SU-DHL-6 (cell line): ENCODE measurements at regions not wholly inside any gene's neighbourhood (a gene's known extent, or its start where the extent isn't known, plus 50 kb on each side); places are given as distances from the start of the nearest gene placed in this dataset.

ENCODE experiments used
- CTCF ChIP-seq: fragments of 200-600 bp; sonication (generic); IDR thresholded peaks from one replicate; pipeline ENCODE4 v1.5.1; 2017; ENCODE audit warnings: antibody characterized with exemption, mild to moderate bottlenecking, low read length, moderate library complexity; ENCODE audit not compliant: insufficient read depth, poor library complexity, severe bottlenecking
- EZH2phosphoT487 ChIP-seq: fragments of 200-600 bp; sonication (generic), shearing (Covaris generic); conservative IDR thresholded peaks from 2 replicates; pipeline ENCODE4 v1.6.1; 2018; ENCODE audit warnings: mild to moderate bottlenecking, antibody characterized with exemption, low read length, moderate library complexity, mixed read lengths

GRCh38 chr5:4042311-4042710, 446.7 kb downstream of the IRX1 start:
- TF ChIP-seq EZH2phosphoT487, result no peak
- TF ChIP-seq CTCF, result no peak
